A549 (cell line): ENCODE measurements at regions not wholly inside any gene's neighbourhood (a gene's known extent, or its start where the extent isn't known, plus 50 kb on each side); places are given as distances from the start of the nearest gene placed in this dataset.

Source experiments
- ATAC-seq, 2 experiments: fragments of 200-7000 bp in 1 of 2; fragments of >200 bp in 1 of 2; cut with Nextera tagmentation in 1 of 2; cut with Tn5 transposase in 1 of 2; 3 replicates each; pipeline versions ENCODE4 v1.8.0 to v1.9.1; 2018 to 2020; ENCODE audit warnings: mild to moderate bottlenecking in 1 of 2, moderate library complexity in 1 of 2
- CTCF ChIA-PET: fragments of 300-600 bp; sonication (Branson Sonifier 250); formaldehyde crosslinking; extraction: SDS; loops from one replicate; lab custom pipeline; 2021; ENCODE audit warnings: antibody characterized with exemption, inconsistent platforms; lab: Yijun Ruan, JAX
- POLR2A ChIA-PET: fragments of 350-600 bp; formaldehyde crosslinking; extraction: SDS; loops from one replicate; lab custom pipeline; 2021; ENCODE audit warnings: antibody characterized with exemption, inconsistent platforms; lab: Yijun Ruan, JAX
- DNase-seq, 2 experiments: peaks; one replicate each; pipeline versions ENCODE4 v3.0.0 to v3.0.0-alpha.2; 2011 to 2016; ENCODE audit warnings: low read depth in 1 of 2, low spot score in 1 of 2
- FAIRE-seq: peaks from 2 replicates; lab custom pipeline; 2011; peaks lifted over from hg19 to GRCh38; lab: Jason Lieb, UNC
- H3K27ac ChIP-seq, 2 experiments: fragments of >200 bp; sonication (Bioruptor Twin); formaldehyde crosslinking; 3 replicates each; pipeline ENCODE4 v1.5.1; 2016 to 2017
- H3K4me1 ChIP-seq: fragments of >200 bp; sonication (Bioruptor Twin); formaldehyde crosslinking; 3 replicates; pipeline ENCODE4 v1.6.1; 2016
- H3K4me2 ChIP-seq: fragments of >200 bp; sonication (Bioruptor Twin); formaldehyde crosslinking; 3 replicates; pipeline ENCODE4 v1.6.1; 2016
- H3K4me3 ChIP-seq: fragments of >200 bp; sonication (Bioruptor Twin); formaldehyde crosslinking; 3 replicates; pipeline ENCODE4 v1.5.1; 2016
- H3K9me3 ChIP-seq: fragments of >200 bp; sonication (Bioruptor Twin); formaldehyde crosslinking; 3 replicates; pipeline ENCODE4 v1.6.1; 2016
- BCL3 ChIP-seq: fragments of >200 bp; sonication (Bioruptor Twin); formaldehyde crosslinking; IDR thresholded peaks from 3 replicates; pipeline ENCODE4 v1.6.1; 2016
- CBX8 ChIP-seq: fragments of 200-600 bp; sonication (generic); IDR thresholded peaks from 2 replicates; pipeline ENCODE4 v1.6.1; 2016
- CEBPB ChIP-seq, 2 experiments: fragments of >200 bp in 1 of 2; sonication (Bioruptor Twin) in 1 of 2; formaldehyde crosslinking in 1 of 2; IDR thresholded peaks; 2 replicates each; pipeline ENCODE4 v1.6.1; 2012 to 2016
- EHF ChIP-seq: fragments of 250-450 bp; sonication (Bioruptor Pico); IDR thresholded peaks from 2 replicates; pipeline ENCODE4 v1.5.0; 2020; ENCODE audit warnings: mild to moderate bottlenecking
- ELK1 ChIP-seq: fragments of 150-350 bp; IDR thresholded peaks from 2 replicates; pipeline ENCODE4 v1.6.1; 2014; ENCODE audit warnings: low read depth, mild to moderate bottlenecking, low read length
- ESRRA ChIP-seq: fragments of 150-350 bp; IDR thresholded peaks from 2 replicates; pipeline ENCODE4 v1.6.1; 2014; ENCODE audit warnings: mild to moderate bottlenecking, low read length, borderline replicate concordance
- FOSB ChIP-seq: fragments of 250-450 bp; sonication (Bioruptor Pico); IDR thresholded peaks from 2 replicates; pipeline ENCODE4 v1.5.0; 2020; ENCODE audit warnings: mild to moderate bottlenecking, moderate library complexity
- FOSL2 ChIP-seq, 2 experiments: fragments of 450-650 bp in 1 of 2; fragments of >200 bp in 1 of 2; sonication (Bioruptor Twin) in 1 of 2; formaldehyde crosslinking; IDR thresholded peaks; 2 replicates each; pipeline versions ENCODE4 v1.5.0 to v1.6.1; 2016 to 2020; ENCODE audit warnings: mild to moderate bottlenecking in 1 of 2, moderate library complexity in 1 of 2
- GATA3 ChIP-seq: IDR thresholded peaks from 2 replicates; pipeline ENCODE4 v1.6.1; 2012; ENCODE audit warnings: borderline replicate concordance
- HES2 ChIP-seq: fragments of >200 bp; sonication (Bioruptor Twin); formaldehyde crosslinking; IDR thresholded peaks from 2 replicates; pipeline ENCODE4 v1.6.1; 2016
- JUN ChIP-seq, 2 experiments: fragments of >200 bp; sonication (Bioruptor Twin); formaldehyde crosslinking; IDR thresholded peaks; 2 replicates in 1 of 2; 3 replicates in 1 of 2; pipeline ENCODE4 v1.6.1; 2016 to 2017
- JUNB ChIP-seq: fragments of >200 bp; sonication (Bioruptor Twin); formaldehyde crosslinking; IDR thresholded peaks from 2 replicates; pipeline ENCODE4 v1.6.1; 2016
- KDM1A ChIP-seq: fragments of 200-600 bp; sonication (generic); IDR thresholded peaks from 2 replicates; pipeline ENCODE4 v1.6.1; 2016; ENCODE audit warnings: low read depth, mild to moderate bottlenecking
- KDM5A ChIP-seq: fragments of 200-600 bp; sonication (generic); IDR thresholded peaks from 2 replicates; pipeline ENCODE4 v1.6.1; 2016; ENCODE audit warnings: antibody characterized with exemption, mild to moderate bottlenecking
- MAFK ChIP-seq: fragments of 450-650 bp; IDR thresholded peaks from 2 replicates; pipeline ENCODE4 v1.6.1; 2014; ENCODE audit not compliant: partially characterized antibody
- MAX ChIP-seq: IDR thresholded peaks from 2 replicates; pipeline ENCODE4 v1.6.1; 2012
- NFE2L2 ChIP-seq: fragments of 150-350 bp; conservative IDR thresholded peaks from 2 replicates; pipeline ENCODE4 v1.6.1; 2014; ENCODE audit warnings: low read length
- NR3C1 ChIP-seq: fragments of >200 bp; sonication (Bioruptor Twin); formaldehyde crosslinking; IDR thresholded peaks from 3 replicates; pipeline ENCODE4 v1.6.1; 2017
- PBX3 ChIP-seq: IDR thresholded peaks from 2 replicates; pipeline ENCODE4 v1.6.1; 2012
- POLR2A ChIP-seq: IDR thresholded peaks from 2 replicates; pipeline ENCODE4 v1.6.1; 2012; ENCODE audit warnings: mild to moderate bottlenecking, low read length
- POLR2AphosphoS2 ChIP-seq: conservative IDR thresholded peaks from 2 replicates; pipeline ENCODE4 v1.6.1; 2012; ENCODE audit warnings: low read length, improper control_type of control experiment, inconsistent platforms
- RAD21 ChIP-seq, 2 experiments: fragments of >200 bp in 1 of 2; sonication (Bioruptor Twin) in 1 of 2; formaldehyde crosslinking in 1 of 2; IDR thresholded peaks in 1 of 2; conservative IDR thresholded peaks in 1 of 2; 2 replicates in 1 of 2; 3 replicates in 1 of 2; pipeline ENCODE4 v1.6.1; 2012 to 2018; ENCODE audit warnings: inconsistent platforms in 1 of 2
- REST ChIP-seq: fragments of 200-600 bp; sonication (generic); IDR thresholded peaks from 2 replicates; pipeline ENCODE4 v1.6.1; 2016; ENCODE audit warnings: antibody characterized with exemption, mild to moderate bottlenecking, moderate library complexity
- RFX5 ChIP-seq: fragments of 450-650 bp; IDR thresholded peaks from 2 replicates; pipeline ENCODE4 v1.7.1; 2014; ENCODE audit warnings: antibody characterized with exemption, mild to moderate bottlenecking, moderate library complexity
- RNF2 ChIP-seq: fragments of 200-600 bp; sonication (generic); IDR thresholded peaks from 2 replicates; pipeline ENCODE4 v1.6.1; 2016; ENCODE audit warnings: low read depth, mild to moderate bottlenecking, antibody characterized with exemption, moderate library complexity, borderline replicate concordance
- SREBF2 ChIP-seq: fragments of 450-650 bp; IDR thresholded peaks from 2 replicates; pipeline ENCODE4 v1.6.1; 2014; ENCODE audit warnings: mild to moderate bottlenecking, moderate library complexity
- TFCP2L1 ChIP-seq: fragments of 250-450 bp; sonication (Bioruptor Pico); IDR thresholded peaks from 2 replicates; pipeline ENCODE4 v1.5.0; 2021; ENCODE audit warnings: mild to moderate bottlenecking
- ZFP36 ChIP-seq: fragments of 450-650 bp; IDR thresholded peaks from 2 replicates; pipeline ENCODE4 v1.6.1; 2014; ENCODE audit warnings: borderline replicate concordance; ENCODE audit not compliant: partially characterized antibody
- ZNF302 ChIP-seq: fragments of 250-450 bp; sonication (Bioruptor Pico); IDR thresholded peaks from 2 replicates; pipeline ENCODE4 v1.9.0; 2021; ENCODE audit warnings: inconsistent platforms, mild to moderate bottlenecking, moderate library complexity
- ZSCAN20 ChIP-seq: fragments of 250-450 bp; sonication (Bioruptor Pico); IDR thresholded peaks from 2 replicates; pipeline ENCODE4 v1.8.0; 2022; ENCODE audit warnings: mild to moderate bottlenecking, moderate library complexity
- WGBS: methylation state at CpG from one replicate; pipeline ENCODE4 v1.1.6; 2017; ENCODE audit errors: missing lambda C conversion rate; 5-methylcytosine and 5-hydroxymethylcytosine counted together

GRCh38 chr10:27383595-27384542 is 120.2 kb upstream of the RAB18 start:
- CTCF ChIA-PET, result no interaction called here

GRCh38 chr10:27382176-27382575 is 121.9 kb upstream of the RAB18 start:
- DNase-seq (no peak), ATAC-seq (no peak), FAIRE-seq (no peak)
- Histone ChIP-seq H3K4me1 (peaks cover 15% of the 10 kb centered on the region), H3K4me2 (no peak overlapping the region), H3K9me3 (peaks cover 17% of the 10 kb centered on the region; the same call in 2 of the 3 replicates), H3K4me3 (no peak overlapping the region), H3K27ac (no peak overlapping the region)
- POLR2A ChIA-PET, result no interaction called here
- no peak for TF ChIP-seq NFE2L2
- TF ChIP-seq POLR2A, result no peak
- no peak for TF ChIP-seq BCL3
- TF ChIP-seq EHF (CRISPR knock-in tag), result no peak
- no peak for TF ChIP-seq REST
- TF ChIP-seq RNF2, result no peak
- no peak for TF ChIP-seq KDM5A
- TF ChIP-seq ZSCAN20, result no peak
- TF ChIP-seq ESRRA, result no peak
- no peak for TF ChIP-seq ELK1
- TF ChIP-seq PBX3, result no peak
- no peak for TF ChIP-seq NR3C1
- TF ChIP-seq CBX8, result no peak
- TF ChIP-seq POLR2AphosphoS2, result no peak
- TF ChIP-seq SREBF2, result no peak
- no peak for TF ChIP-seq MAFK
- TF ChIP-seq RAD21 (conservative IDR thresholded peaks at IDR 0.05 in 1 of 2, IDR thresholded peaks at IDR 0.05 in 1 of 2), result no peak
- TF ChIP-seq KDM1A, result no peak
- no peak for TF ChIP-seq ZNF302 (CRISPR knock-in tag)
- TF ChIP-seq TFCP2L1, result no peak
- WGBS, result 55% methylated on average over 3 of the region's 3 CpGs
- CTCF ChIA-PET, result no interaction called here

More at GRCh38 chr10:27383595-27384542, 120.2 kb upstream of the RAB18 start:
- TF ChIP-seq GATA3 (peak; percentile 79), JUN (IDR thresholded peaks at IDR 0.05) (peak; percentile 35 to 54; a peak in 1 of 5 replicates), MAFK (no peak), FOSL2 (IDR thresholded peaks at IDR 0.05) (peak; percentile 56), FOSL2 (CRISPR knock-in tag; IDR thresholded peaks at IDR 0.05) (peak; percentile 91), FOSB (CRISPR knock-in tag) (no peak), POLR2A (no peak), ZFP36 (peak; percentile 56), RFX5 (no peak), MAX (peak; percentile 52), CEBPB (IDR thresholded peaks at IDR 0.05) (peak in 1 of 2 experiments; percentile 80; a peak in 1 of 4 replicates), JUNB (peak; percentile 64), HES2 (0 out of 2 replicates have a peak, but pooled peaks have one; percentile 25), RAD21 (conservative IDR thresholded peaks at IDR 0.05 in 1 of 2, IDR thresholded peaks at IDR 0.05 in 1 of 2) (0 out of 5 replicates have a peak, but pooled peaks of 1 of the 2 experiments have one; percentile 1)
- Histone ChIP-seq H3K4me2 (peak overlapping the region; percentile 59), H3K4me1 (peaks cover 15% of the 10 kb centered on the region), H3K4me3 (no peak overlapping the region), H3K9me3 (peaks cover 16% of the 10 kb centered on the region; the same call in 2 of the 3 replicates), H3K27ac (no peak overlapping the region)
- FAIRE-seq (peak; percentile 83), ATAC-seq (peak; percentile 86 to 94), DNase-seq (peak; percentile 13 to 68)
- POLR2A ChIA-PET, result no interaction called here
- 27% methylated on average over 5 of the region's 5 CpGs for WGBS
